ENCODE measurements at regions not wholly inside any gene's neighbourhood (a gene's known extent, or its start where the extent isn't known, plus 50 kb on each side); places are given as distances from the start of the nearest gene placed in this dataset.

DNA sequence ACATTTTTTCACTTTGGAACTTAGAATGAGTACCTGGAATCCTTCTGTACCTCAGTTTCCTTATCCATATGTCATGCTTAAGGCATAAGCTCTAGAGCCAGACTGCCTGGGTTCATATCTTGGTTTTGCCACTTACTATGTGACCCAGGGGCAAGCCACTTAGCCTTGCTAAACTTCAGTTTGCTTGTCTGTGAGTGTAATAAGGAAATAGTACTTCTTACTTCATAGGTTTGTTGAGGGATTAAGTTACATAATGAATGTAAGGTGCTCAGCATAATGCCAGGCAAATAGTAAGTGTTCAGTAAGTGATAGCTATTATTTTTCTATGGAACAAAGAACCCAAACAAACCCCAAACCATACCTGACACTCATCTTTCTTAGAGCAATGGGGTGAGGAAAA is 225.1 kb downstream of the BCAT1 start:
- no peak for DNase-seq

DNA sequence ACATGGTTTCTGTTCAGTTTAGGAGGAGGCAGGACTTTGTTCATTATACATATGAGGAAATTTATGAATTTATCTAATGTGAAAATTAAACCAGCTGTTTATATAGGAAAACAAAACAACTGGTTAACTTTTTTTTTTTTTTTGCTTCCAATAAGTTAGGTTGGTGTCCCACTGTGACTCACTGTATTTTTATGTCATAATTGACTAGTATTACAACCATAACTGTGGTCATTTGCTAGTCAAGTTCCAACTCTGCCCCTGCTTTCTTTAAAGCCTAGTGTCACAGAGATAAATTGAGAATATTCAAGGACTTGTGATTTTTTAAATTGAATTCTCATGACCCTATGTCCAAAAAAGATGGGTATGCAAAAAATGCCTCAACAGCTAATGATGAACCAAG is 227.7 kb downstream of the BCAT1 start:
- no peak for DNase-seq

DNA sequence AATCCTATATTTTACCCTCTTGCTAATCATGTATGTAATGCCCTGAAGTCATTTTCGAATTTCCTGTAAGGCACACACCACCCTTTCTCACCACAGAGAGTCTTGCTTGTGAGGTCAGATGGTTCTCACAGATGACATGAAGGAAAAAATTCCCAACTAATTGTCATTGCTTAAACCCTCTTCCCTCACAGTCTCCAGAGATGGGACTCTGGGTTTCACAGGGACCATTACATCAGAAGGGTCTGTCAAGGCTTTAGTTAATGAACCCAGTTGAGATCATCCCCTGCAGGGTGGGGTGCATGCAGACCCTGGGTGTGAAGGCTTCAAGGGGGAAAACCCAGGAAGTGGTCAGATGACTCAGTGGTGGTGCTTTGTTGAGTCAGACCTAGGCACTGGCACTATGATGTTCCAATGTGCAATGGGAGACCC is 229.6 kb downstream of the BCAT1 start:
- DNase-seq, result no peak

GRCh38 chr12:24718617-24719016 is 230.3 kb downstream of the BCAT1 start:
- no peak for DNase-seq

DNA sequence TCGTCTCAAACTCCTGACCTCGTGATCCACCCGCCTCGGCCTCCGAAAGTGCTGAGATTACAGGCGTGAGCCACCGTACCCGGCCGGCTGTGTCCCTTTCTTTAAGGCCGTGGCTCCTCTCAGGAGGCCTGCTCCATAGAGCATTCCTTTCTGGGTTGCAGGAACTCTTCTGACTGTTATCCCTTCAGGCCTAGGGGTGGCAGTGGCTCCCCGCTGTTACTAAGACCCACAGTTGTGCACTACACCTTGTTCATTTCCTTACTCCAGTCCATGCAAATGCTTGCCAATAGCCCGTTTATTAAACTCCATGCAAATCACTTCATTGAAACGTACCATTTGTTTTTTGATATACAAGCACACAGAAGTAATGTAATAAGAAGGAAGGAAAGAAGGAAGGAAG is 234.7 kb downstream of the BCAT1 start:
- DNase-seq, result no peak

- DNase-seq, result no peak
Measured at GRCh38 chr12:24711056-24712008, 237.6 kb downstream of the BCAT1 start.

DNA sequence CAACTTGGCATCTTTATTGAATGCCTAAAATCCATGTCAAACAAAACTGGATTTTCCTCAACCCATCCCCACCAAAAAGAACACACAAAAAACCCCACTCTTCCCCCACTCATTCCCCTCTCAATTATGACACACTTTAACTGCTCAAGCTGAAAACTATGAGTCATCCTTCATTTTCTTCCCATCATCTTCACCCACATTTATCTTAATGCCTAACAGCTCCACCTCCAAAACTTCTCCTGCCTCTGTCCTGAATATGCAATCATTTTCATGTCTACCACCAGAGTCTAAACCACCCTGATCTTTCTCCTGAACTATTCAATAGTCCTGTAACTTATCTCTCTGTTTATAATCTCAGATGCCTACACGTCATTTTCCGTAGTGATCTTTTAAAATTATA is 239.7 kb downstream of the BCAT1 start:
- DNase-seq, result no peak

DNA sequence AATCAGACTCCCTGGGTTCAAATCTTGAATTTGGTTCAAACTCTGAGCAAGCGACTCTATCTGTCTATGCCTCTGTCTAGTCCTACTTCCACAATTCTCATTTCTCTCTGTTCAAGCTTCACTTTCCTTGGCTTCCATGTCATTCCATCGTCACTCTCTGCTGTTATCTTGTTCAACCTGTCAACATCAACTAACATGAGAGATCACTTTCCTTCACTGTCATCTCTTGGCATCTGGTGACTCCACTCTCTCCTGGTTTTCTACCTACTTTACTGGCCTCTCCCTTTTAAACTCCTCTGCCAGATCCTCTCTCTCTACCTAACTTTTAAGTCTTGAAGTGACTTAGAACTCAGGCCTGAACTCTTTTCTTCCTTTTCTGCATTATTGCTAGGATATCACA is 240.2 kb downstream of the BCAT1 start:
- no peak for DNase-seq

GRCh38 chr12:24708043-24708442 is 240.9 kb downstream of the BCAT1 start:
- DNase-seq, result no peak

DNA sequence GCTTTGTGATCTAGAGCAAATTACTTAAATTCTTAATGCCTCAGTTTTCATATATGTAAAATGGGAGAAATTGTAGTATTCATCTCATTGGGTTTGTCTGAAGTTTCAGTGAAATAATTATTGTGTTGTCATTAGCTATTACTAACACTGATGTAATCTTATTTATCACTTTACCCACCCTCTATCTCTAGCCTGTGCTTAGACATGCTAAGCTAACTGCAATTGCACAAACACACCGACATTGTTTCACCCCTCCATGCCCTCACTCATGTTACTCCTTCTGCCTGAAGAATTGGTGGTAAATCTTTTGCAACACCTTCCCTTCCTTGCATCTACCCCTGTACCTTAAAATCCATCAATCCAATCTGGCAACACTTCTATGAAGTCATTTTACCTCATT is 241.6 kb downstream of the BCAT1 start:
- no peak for DNase-seq

DNA sequence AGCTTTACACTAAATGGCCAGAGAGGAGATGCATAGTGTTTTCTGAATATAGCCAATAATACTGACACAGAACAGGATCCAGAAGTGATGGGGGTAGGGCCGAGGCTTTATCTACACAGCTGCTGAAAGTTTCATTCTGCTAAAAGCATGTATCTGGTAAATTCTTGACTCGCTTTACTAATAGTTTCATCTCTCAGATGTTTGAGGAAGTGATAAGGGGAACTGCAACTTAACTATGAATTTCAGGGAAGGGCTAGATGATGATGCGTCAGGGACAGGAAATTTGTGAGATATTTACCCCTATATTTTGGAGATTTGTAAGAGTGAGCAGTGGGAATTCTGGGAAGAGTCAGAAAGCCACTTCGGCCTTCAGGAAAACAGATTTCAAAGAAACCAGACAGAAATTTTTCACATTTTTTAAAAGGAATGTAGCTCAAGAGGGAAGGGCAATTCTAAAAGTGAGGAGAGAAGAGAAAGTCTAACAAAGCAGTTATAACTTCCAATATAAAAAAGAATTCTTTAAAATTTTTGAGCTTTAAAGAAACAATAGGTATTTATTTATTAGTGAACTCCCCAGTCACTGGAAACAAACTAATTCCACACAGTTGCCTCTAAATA is 243.1 kb downstream of the BCAT1 start:
- DNase-seq, result no peak

GRCh38 chr12:24705216-24705615 is 243.7 kb downstream of the BCAT1 start:
- DNase-seq, result no peak

DNA sequence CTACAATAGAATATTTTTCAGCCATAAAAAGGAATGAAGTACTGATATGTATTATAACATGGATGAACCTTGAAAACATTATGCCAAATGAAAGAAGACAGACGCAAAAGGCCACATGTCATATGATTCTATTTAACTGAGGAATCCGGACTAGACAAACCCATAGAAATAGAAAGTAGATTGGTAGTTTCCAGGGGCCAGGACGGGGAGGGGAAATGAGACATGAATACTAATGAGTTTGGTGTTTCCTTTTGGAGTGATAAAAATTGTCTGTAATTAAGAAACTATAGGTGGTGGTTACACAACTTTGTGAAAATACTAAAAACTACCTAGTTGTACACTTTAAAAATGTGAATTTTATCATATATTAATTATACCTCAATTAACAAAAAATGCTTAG is 247.6 kb downstream of the BCAT1 start:
- no peak for DNase-seq

DNA sequence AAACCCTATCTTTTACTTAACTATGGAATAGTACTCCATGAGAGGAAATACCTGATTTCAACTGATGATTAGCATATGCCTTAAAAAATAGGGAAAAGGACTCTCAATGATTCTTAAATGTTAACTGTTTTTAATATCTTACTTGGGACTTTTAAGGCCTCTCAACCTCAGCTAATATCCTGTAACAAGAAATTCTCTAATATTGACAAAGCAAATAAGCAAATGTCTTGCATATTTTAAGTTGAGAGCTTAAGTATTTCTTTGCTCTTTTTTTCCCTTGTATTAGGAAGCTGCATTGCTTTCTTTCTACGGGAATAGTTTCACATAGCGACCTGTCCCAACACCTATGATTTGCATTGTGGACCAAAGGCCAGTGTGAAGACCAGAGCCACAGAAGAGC is 249.9 kb downstream of the BCAT1 start:
- DNase-seq, result no peak

GRCh38 chr12:24697769-24698168 is 251.1 kb downstream of the BCAT1 start:
- DNase-seq, result no peak

GRCh38 chr12:24697295-24697694 is 251.6 kb downstream of the BCAT1 start:
- DNase-seq, result no peak

- DNase-seq, result no peak
Measured at GRCh38 chr12:24696800-24697199, 252.1 kb downstream of the BCAT1 start.

- DNase-seq, result no peak
Measured at GRCh38 chr12:24695657-24696329, 253.1 kb downstream of the BCAT1 start.

DNA sequence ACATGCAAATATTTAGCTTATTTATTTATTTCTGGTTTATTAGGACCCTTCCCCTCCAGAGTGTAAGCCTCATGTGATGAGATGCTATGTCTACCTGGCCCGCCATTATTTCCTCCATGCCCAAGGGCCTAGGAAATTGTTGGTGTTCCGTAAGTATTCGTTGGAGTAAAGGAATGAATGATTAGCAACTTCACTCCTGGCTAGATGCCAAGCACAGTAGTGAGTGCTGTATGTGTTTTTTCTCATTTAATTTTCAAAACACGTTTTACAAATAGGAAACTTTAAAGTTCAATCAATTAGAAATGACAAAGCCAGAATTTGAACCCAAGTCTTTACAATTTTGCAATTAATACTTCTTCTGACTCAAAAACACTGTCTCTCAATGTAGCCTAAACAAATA is 253.8 kb downstream of the BCAT1 start:
- no peak for DNase-seq

GRCh38 chr12:24688601-24689000 is 260.3 kb downstream of the BCAT1 start:
- DNase-seq, result no peak

- no peak for DNase-seq
Measured at GRCh38 chr12:24681570-24681969, 267.3 kb downstream of the BCAT1 start.

DNA sequence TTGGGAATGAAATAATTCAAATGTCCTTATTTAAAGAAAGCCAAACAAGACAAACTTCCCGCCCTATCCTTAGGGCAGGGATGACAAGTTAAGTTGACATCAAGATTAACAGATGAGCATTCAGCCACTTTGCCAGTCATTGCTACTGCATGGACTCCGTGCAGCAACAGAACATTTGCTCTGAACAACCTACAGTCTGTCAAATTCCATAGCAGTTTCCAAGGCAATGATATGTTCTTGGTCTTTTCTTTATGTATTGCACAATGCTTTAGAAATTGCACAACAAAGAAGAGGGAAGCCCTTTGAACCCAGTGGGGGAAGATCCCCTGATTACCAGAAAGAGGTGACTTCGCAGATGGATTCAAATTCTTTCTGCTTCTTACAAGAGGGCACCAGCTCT is 269.8 kb downstream of the BCAT1 start:
- DNase-seq, result no peak

DNA sequence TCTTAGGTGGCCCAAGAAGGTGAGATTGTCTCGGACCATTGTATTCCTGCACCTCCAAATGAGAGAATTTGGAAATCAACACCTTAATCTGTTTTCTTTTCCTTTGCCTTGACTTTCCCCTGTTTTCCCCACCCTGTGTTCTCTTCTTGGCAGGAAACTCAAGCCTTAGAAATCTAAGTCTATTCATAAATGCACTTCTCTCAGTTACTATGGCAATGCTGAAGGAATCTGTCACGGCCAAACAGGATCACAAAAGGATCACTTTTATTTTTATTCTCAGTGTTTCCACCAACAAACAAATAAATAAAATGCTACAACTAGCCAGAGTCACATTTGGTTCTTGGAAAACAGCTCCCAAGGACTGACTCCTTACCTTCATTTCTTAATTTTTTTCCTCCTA is 270.5 kb downstream of the BCAT1 start:
- DNase-seq, result no peak
